Gastrocnemius medialis (tissue), 4 donors: ENCODE measurements at regions not wholly inside any gene's neighbourhood (a gene's known extent, or its start where the extent isn't known, plus 50 kb on each side); places are given as distances from the start of the nearest gene placed in this dataset.

Source experiments
- ATAC-seq, 2 donors: fragments of 150-250 bp; one replicate each; pipeline ENCODE4 v1.9.1; 2016
- DNase-seq, 2 donors: peaks; one replicate each; pipeline ENCODE4 v3.0.0-alpha.2; 2019
- H3K27ac ChIP-seq, 4 donors: fragments of 200-600 bp; sonication (generic); 1 replicate in 1 of 4; 2 replicates in 3 of 4; pipeline ENCODE4 v1.5.1; 2016 to 2018; ENCODE audit warnings: mild to moderate bottlenecking in 2 of 4, moderate library complexity in 1 of 4
- H3K27me3 ChIP-seq, 3 donors: fragments of 200-600 bp; sonication (generic) in 2 of 3; 1 replicate in 1 of 3; 2 replicates in 2 of 3; pipeline versions ENCODE4 v1.5.1 to v1.6.0; 2016 to 2019; ENCODE audit warnings: mild to moderate bottlenecking in 1 of 3, moderate library complexity in 1 of 3
- H3K36me3 ChIP-seq, 2 donors: fragments of 200-600 bp; sonication (generic) in 1 of 2; one replicate each; pipeline ENCODE4 v1.5.1; 2017 to 2018
- H3K4me1 ChIP-seq, 2 donors: fragments of 200-600 bp; sonication (generic) in 1 of 2; one replicate each; pipeline ENCODE4 v1.5.1; 2016 to 2017; ENCODE audit warnings: mild to moderate bottlenecking in 2 of 2
- H3K4me3 ChIP-seq, 4 donors: fragments of 200-600 bp; sonication (generic) in 3 of 4; 1 replicate in 1 of 4; 2 replicates in 3 of 4; pipeline ENCODE4 v1.5.1; 2016 to 2019; ENCODE audit warnings: mild to moderate bottlenecking in 2 of 4
- H3K9me3 ChIP-seq, 3 donors: fragments of 200-600 bp; sonication (generic) in 2 of 3; 1 replicate in 1 of 3; 2 replicates in 2 of 3; pipeline ENCODE4 v1.5.1; 2016 to 2019
- CTCF ChIP-seq, 5 experiments: fragments of 450-650 bp in 3 of 5; fragments of 200-600 bp in 2 of 5; sonication (generic) in 2 of 5; IDR thresholded peaks in 4 of 5; conservative IDR thresholded peaks in 1 of 5; 1 replicate in 4 of 5; 2 replicates in 1 of 5; pipeline ENCODE4 v1.5.1; 2016 to 2019; ENCODE audit warnings: antibody characterized with exemption in 5 of 5, mild to moderate bottlenecking in 3 of 5, moderate library complexity in 3 of 5
- POLR2A ChIP-seq, 2 donors: fragments of 450-650 bp; IDR thresholded peaks; one replicate each; pipeline ENCODE4 v1.6.1; 2017; ENCODE audit warnings: antibody characterized with exemption in 2 of 2, mild to moderate bottlenecking in 2 of 2, moderate library complexity in 2 of 2
- in situ Hi-C, 4 donors: fragments of 200-750 bp; cut with MboI; loops; one replicate each; pipeline versions ENCODE4 v1.15.0 to v1.8.0; 2017; ENCODE audit warnings: low sequenced_read_pairs in 4 of 4
- intact Hi-C: fragments of 100-400 bp; cut with DNase I; formaldehyde crosslinking; loops from one replicate; pipeline ENCODE4 v1.15.1; 2023; ENCODE audit warnings: low total_unique reads

- H3K4me1 ChIP-seq: no peaks in the 10 kb centered on the region
- no peak for DNase-seq
- no peak overlapping the region for H3K4me3 ChIP-seq
- ATAC-seq: no peak
- in situ Hi-C loops: no loop called here
- H3K27ac ChIP-seq: no peak overlapping the region
- TF ChIP-seq CTCF (IDR thresholded peaks at IDR 0.05 in 4 of 5, conservative IDR thresholded peaks at IDR 0.05 in 1 of 5): no peak
- TF ChIP-seq POLR2A (IDR thresholded peaks at IDR 0.05): no peak
- H3K9me3 ChIP-seq: no peaks in the 10 kb centered on the region
- intact Hi-C loops: no loop called here
- no peaks in the 10 kb centered on the region for H3K36me3 ChIP-seq
- no peaks in the 10 kb centered on the region for H3K27me3 ChIP-seq
Measured at GRCh38 chr2:145511946-145512345, 992.0 kb upstream of the ZEB2 start.

GRCh38 chr2:145503511-145503910 is 983.6 kb upstream of the ZEB2 start:
- intact Hi-C loops (no loop called here), in situ Hi-C loops (no loop called here)
- Histone ChIP-seq H3K4me3 (no peak overlapping the region), H3K27me3 (no peaks in the 10 kb centered on the region), H3K9me3 (no peaks in the 10 kb centered on the region), H3K36me3 (no peaks in the 10 kb centered on the region), H3K4me1 (no peaks in the 10 kb centered on the region), H3K27ac (no peak overlapping the region)
- DNase-seq (no peak), ATAC-seq (no peak)
- TF ChIP-seq POLR2A (IDR thresholded peaks at IDR 0.05) (no peak), CTCF (IDR thresholded peaks at IDR 0.05 in 4 of 5, conservative IDR thresholded peaks at IDR 0.05 in 1 of 5) (no peak)

GRCh38 chr2:145501920-145502319 is 982.0 kb upstream of the ZEB2 start:
- no peaks in the 10 kb centered on the region for H3K9me3 ChIP-seq
- no peaks in the 10 kb centered on the region for H3K4me1 ChIP-seq
- no peak overlapping the region for H3K27ac ChIP-seq
- intact Hi-C loops: no loop called here
- in situ Hi-C loops: no loop called here
- H3K27me3 ChIP-seq: no peaks in the 10 kb centered on the region
- ATAC-seq (no peak), DNase-seq (no peak)
- no peaks in the 10 kb centered on the region for H3K36me3 ChIP-seq
- no peak overlapping the region for H3K4me3 ChIP-seq
- TF ChIP-seq POLR2A (IDR thresholded peaks at IDR 0.05) (no peak), CTCF (IDR thresholded peaks at IDR 0.05 in 4 of 5, conservative IDR thresholded peaks at IDR 0.05 in 1 of 5) (no peak)

- ATAC-seq (no peak), DNase-seq (no peak)
- Histone ChIP-seq H3K4me3 (no peak overlapping the region), H3K27ac (no peak overlapping the region), H3K4me1 (no peaks in the 10 kb centered on the region), H3K27me3 (no peaks in the 10 kb centered on the region), H3K36me3 (no peaks in the 10 kb centered on the region), H3K9me3 (no peaks in the 10 kb centered on the region)
- TF ChIP-seq CTCF (IDR thresholded peaks at IDR 0.05 in 4 of 5, conservative IDR thresholded peaks at IDR 0.05 in 1 of 5) (no peak), POLR2A (IDR thresholded peaks at IDR 0.05) (no peak)
- in situ Hi-C loops (no loop called here), intact Hi-C loops (no loop called here)
Measured at GRCh38 chr2:145495590-145495989, 975.7 kb upstream of the ZEB2 start.

- TF ChIP-seq CTCF (IDR thresholded peaks at IDR 0.05 in 4 of 5, conservative IDR thresholded peaks at IDR 0.05 in 1 of 5) (no peak), POLR2A (IDR thresholded peaks at IDR 0.05) (no peak)
- DNase-seq (no peak), ATAC-seq (no peak)
- no peak overlapping the region for H3K4me3 ChIP-seq
- H3K36me3 ChIP-seq: no peaks in the 10 kb centered on the region
- in situ Hi-C loops: no loop called here
- no peaks in the 10 kb centered on the region for H3K4me1 ChIP-seq
- intact Hi-C loops: no loop called here
- no peaks in the 10 kb centered on the region for H3K9me3 ChIP-seq
- H3K27me3 ChIP-seq: no peaks in the 10 kb centered on the region
- H3K27ac ChIP-seq: no peak overlapping the region
Measured at GRCh38 chr2:145494441-145494840, 974.5 kb upstream of the ZEB2 start.
